ENCODE measurements at regions not wholly inside any gene's neighbourhood (a gene's known extent, or its start where the extent isn't known, plus 50 kb on each side); places are given as distances from the start of the nearest gene placed in this dataset.

GRCh38 chr2:151161821-151162551 lies 99.7 kb downstream of the RBM43 start:
- TF ChIP-seq CTCF (IDR thresholded peaks at IDR 0.05; ENCODE audit: low read depth, low read length, poor library complexity, severe bottlenecking): no peak
- TF ChIP-seq EZH2phosphoT487 (IDR thresholded peaks at IDR 0.05; ENCODE audit: borderline replicate concordance, low read length): no peak

Data from DOHH2 (cell line).